Hepatocyte (in vitro differentiated cells): ENCODE measurements at regions not wholly inside any gene's neighbourhood (a gene's known extent, or its start where the extent isn't known, plus 50 kb on each side); places are given as distances from the start of the nearest gene placed in this dataset.

ENCODE experiments used
- CTCF ChIP-seq: fragments of 200-600 bp; sonication (generic); IDR thresholded peaks from 2 replicates; pipeline ENCODE4 v1.5.1; 2016; ENCODE audit warnings: antibody characterized with exemption, mild to moderate bottlenecking; ENCODE audit not compliant: poor library complexity
- EZH2 ChIP-seq: fragments of 200-600 bp; sonication (generic); IDR thresholded peaks from 2 replicates; pipeline ENCODE4 v1.6.1; 2016; ENCODE audit warnings: antibody characterized with exemption, mild to moderate bottlenecking, borderline replicate concordance
- EZH2phosphoT487 ChIP-seq: fragments of 200-600 bp; sonication (generic); IDR thresholded peaks from one replicate; pipeline ENCODE4 v1.6.1; 2018; ENCODE audit warnings: antibody characterized with exemption, mild to moderate bottlenecking, low read depth, moderate library complexity; ENCODE audit not compliant: unreplicated experiment, severe bottlenecking

GRCh38 chrX:113947548-113947947 is 636.3 kb upstream of the HTR2C start:
- TF ChIP-seq CTCF (peak; percentile 39), EZH2 (no peak), EZH2phosphoT487 (no peak)
